Stimulated activated naive CD8-positive, alpha-beta T cell treated with anti-CD3 and anti-CD28 coated beads, Interleukin-15, Interleukin-2, amounts not matched to agents 100 U/mL and 50 U/mL, for 24 hours (primary cell): ENCODE measurements at regions not wholly inside any gene's neighbourhood (a gene's known extent, or its start where the extent isn't known, plus 50 kb on each side); places are given as distances from the start of the nearest gene placed in this dataset.

Experiments used
- ATAC-seq: fragments of 150-1000 bp; cut with Tn5 transposase; one replicate; pipeline ENCODE4 v1.10.0; 2021
- DNase-seq: peaks from one replicate; pipeline ENCODE4 v3.0.0; 2021

DNA sequence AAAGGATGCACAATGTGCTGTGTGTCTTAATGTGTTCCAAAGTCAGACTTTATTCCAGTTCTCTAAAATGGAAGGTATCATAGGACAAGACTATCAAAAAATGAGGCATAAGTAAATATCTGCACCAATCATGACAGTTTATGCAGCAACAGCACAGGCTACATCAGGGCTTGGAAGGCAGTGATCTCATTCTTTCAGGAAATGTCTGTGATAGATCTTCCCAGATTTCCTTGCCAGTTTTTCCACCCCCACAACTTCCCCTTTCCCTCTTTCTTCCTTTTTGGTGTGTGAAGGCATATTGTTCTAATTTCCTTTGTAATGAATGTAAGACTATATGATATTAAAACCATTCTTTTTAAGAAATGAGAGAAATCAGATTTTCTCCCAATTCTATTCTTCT lies 326.7 kb downstream of the ATP23 start:
- no peak for DNase-seq

DNA sequence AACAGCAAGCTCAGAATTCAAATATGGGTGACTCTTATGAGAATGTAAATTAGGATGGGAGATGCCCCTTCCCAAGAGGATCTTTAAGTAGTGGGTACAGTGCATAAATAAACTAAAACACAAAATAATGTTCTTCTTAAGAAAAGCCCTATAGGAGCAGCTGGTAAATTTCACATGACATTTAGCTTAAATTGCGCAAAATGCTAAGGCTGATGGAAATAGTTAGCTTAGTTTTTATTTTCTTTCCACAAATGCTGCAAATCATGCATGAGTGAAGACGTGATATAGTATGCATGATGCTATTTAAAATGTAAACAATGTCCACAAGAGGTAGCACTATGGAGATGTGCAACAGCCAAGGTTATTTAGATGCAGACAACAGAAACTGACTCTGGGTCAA lies 328.1 kb downstream of the ATP23 start:
- DNase-seq (no peak), ATAC-seq (no peak)

More for the DNA sequence above, 326.7 kb downstream of the ATP23 start:
- ATAC-seq, result no peak

DNA sequence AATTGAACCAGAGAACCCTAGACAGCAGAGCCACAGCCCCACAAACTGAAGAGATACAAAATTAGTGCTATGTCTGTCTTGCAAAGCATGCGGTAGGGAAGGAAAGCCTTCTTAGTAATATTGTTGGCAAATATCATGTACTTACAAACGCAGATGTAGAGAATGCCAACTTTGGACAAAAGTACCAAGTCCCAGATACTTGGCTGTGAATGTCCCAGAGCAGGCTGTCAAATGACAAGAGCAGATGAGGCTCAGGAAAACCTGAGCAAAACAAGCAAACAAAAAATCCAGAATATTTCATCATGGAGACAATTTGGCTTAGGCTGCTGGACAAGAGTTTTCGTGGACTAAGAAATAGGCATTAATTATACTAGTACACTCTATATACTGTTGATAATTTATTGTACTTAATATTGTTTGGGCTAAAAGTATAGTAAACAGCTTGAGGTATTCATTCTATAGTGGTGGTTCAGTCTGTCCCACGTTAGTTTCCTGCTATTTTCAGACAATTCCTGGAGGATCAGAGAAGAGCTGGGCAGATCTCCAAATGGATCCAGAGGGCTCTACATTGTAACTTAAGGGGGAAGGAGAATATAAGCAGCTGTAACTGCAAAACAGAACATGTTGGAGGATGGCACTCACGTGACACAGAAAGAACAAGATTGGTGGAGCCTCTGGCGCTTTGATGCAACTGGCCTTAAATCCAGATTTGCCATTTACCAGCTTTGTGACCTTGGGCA lies 329.8 kb downstream of the ATP23 start:
- no peak for ATAC-seq
- no peak for DNase-seq

GRCh38 chr12:58272461-58272860 lies 331.1 kb downstream of the ATP23 start:
- ATAC-seq, result no peak
- DNase-seq, result no peak

- no peak for ATAC-seq
These were observed 335.9 kb downstream of the ATP23 start for GRCh38 chr12:58277231-58277630.

GRCh38 chr12:58283553-58283952 lies 342.2 kb downstream of the ATP23 start:
- DNase-seq, result no peak
- ATAC-seq, result no peak

More at GRCh38 chr12:58277231-58277630, 335.9 kb downstream of the ATP23 start:
- no peak for DNase-seq

DNA sequence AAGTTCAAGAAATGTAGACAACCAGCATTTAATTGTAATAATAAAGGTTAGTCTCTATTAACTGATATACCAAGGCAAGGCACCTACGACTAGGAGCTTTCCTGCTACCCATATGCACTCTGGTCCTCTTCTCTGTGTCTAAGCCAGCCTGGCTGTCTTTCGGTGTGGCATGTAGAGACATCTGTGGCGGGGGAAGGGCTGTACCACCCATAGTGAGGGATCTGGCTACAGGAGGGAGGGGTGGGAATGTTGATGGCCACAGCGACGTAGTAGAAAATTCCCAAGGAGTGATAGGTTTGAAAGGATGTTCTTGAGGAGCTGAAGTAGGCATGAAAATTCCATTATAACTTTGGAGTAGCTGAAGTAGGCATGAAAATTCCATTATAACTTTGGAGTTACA lies 344.2 kb downstream of the ATP23 start:
- DNase-seq (no peak), ATAC-seq (no peak)

DNA sequence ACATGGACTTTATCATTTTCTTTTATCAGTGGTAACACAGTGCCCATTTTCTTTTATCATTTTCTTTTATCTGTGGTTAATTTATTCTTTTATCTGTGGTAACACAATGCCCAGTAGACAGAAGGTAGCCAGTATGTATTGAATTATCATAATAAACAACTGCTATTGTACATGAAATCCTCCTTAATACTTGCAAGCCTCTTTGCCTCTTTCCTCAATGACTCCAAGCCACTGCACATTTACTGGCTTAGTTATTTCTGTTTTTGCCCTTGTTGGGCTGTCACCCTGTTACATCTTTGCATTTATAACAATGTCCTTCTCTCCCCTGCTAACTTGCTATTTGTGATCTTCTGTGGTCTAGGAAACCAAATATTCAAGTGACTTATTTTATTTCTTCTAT lies 345.0 kb downstream of the ATP23 start:
- DNase-seq (no peak), ATAC-seq (no peak)

- ATAC-seq (no peak), DNase-seq (no peak)
These were observed 346.8 kb downstream of the ATP23 start for GRCh38 chr12:58288190-58288589.

DNA sequence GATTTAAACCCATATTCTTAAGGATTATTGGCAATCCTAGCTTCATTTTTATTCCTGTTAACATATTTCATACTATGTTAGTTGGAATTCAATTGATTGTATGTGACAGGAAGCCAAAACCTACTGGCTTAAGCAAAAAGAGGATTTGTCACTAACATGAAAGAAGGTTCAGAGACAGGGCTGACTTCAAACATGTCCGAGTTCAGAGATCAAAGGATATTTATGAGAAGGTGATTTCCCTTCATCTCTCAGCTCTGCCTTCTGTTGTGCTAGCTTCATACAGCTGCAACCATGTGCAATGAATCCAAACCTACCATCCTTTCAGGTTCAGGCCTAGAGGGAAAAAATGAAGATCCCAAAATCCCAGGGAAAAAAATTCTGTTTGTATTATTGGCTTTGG lies 349.7 kb downstream of the ATP23 start:
- no peak for ATAC-seq
- DNase-seq, result no peak

DNA sequence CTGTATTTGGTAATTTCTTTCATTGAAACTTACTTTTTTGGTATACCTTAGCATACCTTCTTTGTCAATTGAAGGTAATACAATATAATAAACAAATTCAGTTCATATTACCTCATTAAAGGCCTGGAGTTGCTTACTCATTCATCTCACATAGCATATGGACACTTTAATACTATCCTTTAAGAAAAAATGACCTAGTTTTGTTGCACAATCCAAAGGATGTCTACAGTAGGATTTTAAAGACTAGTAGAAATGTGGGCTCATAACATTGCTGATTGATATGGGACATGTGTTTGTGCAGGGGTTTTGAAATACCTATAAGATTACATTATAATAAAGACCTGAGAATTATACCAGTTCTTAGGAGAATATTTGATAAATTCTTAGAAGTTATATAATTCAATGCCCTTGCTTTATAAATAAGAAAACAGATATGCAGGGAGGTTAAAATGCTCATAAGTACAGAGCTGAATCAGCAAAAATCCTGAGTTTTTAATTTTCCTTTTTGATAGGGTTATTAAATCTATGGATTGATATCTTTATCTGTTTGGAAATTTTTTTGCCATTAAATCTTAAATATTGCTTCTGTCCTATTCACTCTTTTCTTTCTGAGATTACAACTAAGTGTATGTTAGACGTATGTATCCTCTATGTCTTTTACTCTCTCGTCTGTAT lies 352.1 kb downstream of the ATP23 start:
- ATAC-seq, result no peak
- DNase-seq, result no peak

- ATAC-seq (no peak), DNase-seq (no peak)
These were observed 353.9 kb downstream of the ATP23 start for GRCh38 chr12:58295268-58295667.

- DNase-seq, result no peak
- no peak for ATAC-seq
These were observed 355.5 kb downstream of the ATP23 start for GRCh38 chr12:58296863-58297262.

- ATAC-seq (no peak), DNase-seq (no peak)
These were observed 357.4 kb downstream of the ATP23 start for GRCh38 chr12:58298803-58299202.

GRCh38 chr12:58299371-58299770 lies 358.0 kb downstream of the ATP23 start:
- DNase-seq, result no peak
- no peak for ATAC-seq

DNA sequence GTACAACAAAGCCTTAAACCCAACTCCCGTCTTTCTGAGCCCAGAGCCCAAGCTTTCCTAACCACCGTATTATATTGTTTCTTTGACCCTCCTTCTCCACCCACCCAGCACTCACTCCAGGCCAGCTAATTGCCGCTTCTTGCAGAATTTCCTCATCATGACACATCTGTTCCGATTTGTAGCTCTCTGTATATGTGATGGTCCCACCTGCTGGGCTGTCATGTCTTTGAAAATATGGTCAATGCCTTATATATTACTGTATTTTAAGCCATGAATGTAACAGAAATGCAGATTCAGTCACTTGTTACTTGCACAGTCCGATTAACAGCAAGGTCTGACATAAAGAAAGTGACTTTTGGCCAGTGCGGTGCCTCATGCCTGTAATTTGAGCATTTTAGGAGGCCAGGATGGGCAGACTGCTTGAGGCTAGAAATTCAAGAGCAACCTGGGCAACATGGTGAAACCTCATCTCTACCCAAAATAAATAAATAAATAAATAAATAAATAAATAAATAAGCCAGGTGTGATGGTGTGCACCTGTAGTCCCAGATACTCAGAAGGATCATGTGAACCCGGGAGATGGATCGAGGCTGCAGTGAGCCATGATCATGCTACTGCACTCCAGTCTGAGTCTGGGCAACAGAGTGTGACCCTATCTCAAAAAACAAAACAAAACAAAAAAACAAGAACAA lies 359.8 kb downstream of the ATP23 start:
- ATAC-seq (no peak), DNase-seq (no peak)

GRCh38 chr12:58301730-58302122 lies 360.4 kb downstream of the ATP23 start:
- ATAC-seq (no peak), DNase-seq (no peak)

DNA sequence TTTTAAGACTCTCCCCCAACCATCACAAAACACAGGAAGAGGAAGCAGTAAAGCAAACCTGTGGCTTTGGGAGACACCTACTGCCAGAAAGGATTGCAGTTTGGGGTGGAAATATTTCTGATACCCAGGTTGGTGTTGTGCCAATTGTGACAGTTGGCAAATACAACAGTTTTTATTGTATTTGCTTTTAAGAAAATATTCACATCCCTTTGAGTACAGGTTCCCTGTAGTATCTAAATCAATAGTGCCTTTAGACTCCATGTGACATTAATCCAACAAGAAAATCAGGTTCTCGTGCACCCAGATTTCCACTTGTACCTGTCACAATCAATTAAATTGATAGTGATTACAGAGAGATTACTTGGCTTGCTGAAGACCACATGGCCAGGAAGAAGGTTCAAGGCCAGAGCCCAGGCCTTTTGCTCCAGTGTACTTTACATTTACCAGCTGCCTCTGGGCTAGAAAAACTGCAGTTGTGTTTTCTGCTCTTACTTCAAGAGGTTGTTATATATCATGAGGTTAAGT lies 361.2 kb downstream of the ATP23 start:
- DNase-seq (no peak), ATAC-seq (no peak)

- no peak for DNase-seq
- no peak for ATAC-seq
These were observed 365.1 kb downstream of the ATP23 start for GRCh38 chr12:58306266-58307000.

GRCh38 chr12:58309806-58310205 lies 368.4 kb downstream of the ATP23 start:
- DNase-seq (no peak), ATAC-seq (no peak)

- no peak for ATAC-seq
- no peak for DNase-seq
These were observed 369.0 kb downstream of the ATP23 start for GRCh38 chr12:58310368-58310767.
